GM21529 (cell line): ENCODE measurements at regions not wholly inside any gene's neighbourhood (a gene's known extent, or its start where the extent isn't known, plus 50 kb on each side); places are given as distances from the start of the nearest gene placed in this dataset.

Experiments used
- ATAC-seq: cut with Tn5 transposase; IDR thresholded peaks from one replicate; pipeline ENCODE4 v1.9.1; 2021; ENCODE audit not compliant: unreplicated experiment

DNA sequence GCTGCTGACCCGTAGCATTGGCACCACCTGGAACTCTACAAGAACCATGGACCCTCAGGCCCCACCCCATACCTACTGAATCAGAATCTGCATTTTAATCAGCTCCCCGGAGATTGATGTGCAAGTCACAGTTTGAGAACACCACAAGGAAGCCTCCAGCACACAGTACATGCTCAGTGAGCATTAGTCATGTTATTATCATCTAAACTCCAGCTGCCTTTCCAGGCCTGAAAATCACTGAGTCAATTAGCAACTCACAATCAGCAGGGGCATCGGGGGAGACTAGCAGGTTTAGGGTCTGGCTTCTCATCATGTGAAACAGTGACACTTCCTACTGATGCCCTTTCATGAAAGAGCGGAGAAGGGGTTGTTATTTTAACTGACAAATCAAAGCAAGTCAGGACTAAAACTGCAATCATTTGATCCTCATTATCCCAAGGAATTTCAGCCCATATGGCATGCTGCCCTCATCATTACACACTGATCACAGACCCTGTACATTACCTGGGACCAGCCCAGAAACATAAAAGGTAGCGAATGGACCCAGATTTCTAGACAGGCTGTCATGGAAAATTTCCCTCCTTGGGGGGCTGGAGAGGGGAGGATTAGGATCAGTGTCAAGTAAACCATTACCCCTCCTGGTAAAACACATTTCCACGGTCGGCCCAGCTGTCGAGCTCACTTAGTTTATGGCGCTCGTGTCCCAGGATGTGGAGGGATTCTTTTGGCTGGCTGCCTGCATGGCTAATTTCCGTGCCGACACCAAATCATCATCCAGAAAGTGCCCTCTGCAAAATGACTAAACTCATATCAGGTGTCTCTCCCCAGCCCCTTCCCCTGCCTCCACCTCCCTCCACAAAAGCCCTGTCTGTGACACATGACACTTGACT, 122.8 kb downstream of the PRLHR start:
- ATAC-seq: no peak

DNA sequence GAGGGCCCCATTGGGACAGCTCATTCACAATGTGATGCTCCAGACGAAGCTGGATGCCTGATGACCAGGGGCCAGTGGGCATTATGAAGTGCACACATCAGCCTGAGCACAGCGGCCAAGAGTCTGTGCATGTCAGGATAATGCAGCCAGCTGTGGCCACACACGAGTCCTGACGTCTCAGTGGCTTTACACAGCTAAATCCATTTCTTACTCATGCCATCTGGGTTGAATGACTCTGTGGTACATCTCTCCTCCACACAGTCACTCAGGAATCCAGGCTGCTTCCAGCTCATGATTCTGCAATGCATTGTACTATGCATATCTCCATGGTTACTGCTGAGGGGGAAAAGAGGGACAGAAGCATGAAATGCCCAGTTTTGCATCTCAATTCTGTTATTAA, 123.6 kb downstream of the PRLHR start:
- ATAC-seq: no peak

DNA sequence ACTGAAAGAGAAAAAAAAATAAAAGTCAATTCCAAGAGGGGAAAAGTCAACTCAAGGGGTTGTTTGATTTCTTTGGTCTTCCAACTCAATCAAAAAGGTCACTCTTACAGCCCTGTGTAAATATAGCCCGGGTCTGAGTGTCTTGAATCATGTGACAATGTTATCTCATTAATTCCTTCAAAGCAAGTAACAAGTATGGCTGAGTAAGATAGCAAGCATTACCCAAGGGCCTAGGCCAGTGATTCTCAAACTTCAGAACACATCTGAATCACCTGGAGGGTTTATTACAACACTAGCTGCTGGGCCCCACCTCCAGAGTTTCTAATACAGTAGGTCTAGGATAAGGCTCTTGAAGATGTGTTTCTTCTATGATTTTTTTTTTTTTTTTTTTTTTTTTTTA, 125.0 kb downstream of the PRLHR start:
- ATAC-seq: no peak

DNA sequence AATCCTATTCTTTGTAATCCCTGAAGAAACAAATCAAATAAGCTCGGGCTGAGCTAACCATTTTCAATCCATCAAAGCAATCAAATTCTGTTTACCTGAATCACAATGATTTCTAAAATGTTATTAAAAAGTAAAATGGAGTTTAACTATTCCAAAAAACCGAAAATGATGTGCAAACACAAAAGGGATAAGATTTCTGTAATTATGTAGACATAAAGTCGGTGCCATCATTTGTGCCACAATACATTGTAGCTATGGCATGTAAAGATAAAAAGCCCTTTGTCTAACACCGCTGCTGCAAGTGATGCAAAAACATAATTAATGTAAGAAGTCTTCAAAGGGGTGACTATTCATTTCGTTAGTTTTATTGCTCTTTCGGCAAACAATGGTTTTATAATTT, 125.1 kb upstream of the FAM204A start:
- ATAC-seq: no peak

DNA sequence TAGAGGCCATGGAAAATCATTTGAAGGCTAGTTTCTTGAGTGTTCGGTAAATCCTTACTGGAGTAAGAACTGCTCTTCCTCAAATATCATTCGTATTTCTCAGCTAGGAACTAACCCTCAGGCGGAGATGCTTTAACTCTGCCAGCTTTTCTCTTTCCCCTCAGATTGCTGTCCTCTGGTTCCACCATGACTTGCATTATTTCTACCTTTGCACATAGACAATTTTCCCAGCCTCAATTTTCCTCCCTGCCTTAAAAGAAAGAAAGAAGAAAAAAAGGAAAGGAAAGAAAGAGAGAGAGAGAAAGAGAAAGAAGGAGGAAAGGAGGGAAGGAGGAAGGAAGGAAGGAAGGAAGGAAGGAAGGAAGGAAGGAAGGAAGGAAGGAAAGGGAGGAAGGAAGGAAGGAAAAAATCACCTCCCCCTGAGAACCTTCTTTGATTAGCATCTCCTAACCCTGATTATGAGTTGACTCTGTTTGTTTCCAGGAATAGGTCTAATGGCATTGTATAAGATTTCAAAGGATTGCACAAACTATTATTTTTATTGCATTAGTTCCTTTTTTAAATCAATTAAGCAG, 123.3 kb upstream of the FAM204A start:
- no peak for ATAC-seq

DNA sequence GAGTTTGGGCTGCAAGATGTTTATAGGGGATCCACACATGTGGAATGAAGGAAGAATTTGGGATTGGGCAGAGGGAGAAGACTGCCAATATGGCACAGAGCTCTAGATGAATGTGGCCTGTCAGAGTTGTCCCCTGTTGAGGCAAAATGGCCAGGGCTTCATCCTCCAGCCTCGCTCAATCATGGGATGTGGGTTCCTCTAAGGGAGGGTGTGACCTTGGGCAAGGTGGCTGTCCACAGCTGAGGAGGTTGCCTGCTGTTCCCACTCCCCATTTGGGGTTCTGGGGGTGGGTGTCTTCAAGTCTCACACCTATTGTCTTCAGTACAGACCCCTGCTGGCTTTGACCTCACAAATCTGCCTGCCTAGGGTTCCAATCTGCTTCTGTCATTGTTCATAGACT, 121.6 kb upstream of the FAM204A start:
- no peak for ATAC-seq

DNA sequence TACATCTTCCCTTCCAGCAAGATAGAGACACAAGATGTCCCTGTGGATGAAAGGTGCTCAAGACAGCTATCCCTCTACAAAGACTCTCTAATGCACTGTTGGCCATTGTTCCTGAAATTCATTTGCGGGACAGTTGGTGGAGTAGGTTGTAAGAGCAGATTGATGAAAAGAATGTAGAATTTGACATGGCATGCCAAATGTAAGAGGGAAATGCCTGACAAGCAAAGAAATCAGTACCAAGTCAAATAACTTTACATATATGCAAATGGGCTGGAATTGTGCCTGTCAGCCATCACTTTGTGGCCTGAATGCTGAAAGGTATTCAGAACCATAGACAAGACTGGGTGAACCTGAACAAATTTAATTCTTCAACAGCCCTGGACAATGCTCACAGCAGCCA, 120.3 kb upstream of the FAM204A start:
- no peak for ATAC-seq

DNA sequence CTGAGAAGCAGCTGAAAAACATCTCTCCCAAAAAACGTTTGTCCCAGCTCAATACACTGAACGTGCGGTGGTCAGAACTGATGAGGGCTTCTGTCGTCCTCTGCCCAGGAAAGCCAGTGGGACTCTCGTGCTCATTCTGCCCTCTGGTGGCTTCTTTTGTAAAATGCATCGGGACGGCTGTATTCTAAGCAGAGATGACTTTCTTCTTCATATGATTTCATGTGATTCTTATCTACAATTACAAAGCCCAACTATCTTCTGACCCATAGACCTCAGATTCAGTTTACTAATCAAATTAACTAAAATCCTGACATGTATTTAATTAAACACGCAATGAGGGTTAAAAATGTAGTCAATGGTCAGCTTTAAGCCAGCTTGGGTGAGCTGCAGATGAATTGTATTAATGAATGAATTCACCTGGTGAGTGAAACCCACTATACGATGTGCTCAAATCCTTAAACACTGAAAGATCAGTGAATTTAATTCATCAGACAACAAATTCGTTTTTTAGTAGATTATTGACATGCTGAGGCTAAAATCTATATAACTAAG, 117.6 kb upstream of the FAM204A start:
- ATAC-seq: peak; percentile 78

DNA sequence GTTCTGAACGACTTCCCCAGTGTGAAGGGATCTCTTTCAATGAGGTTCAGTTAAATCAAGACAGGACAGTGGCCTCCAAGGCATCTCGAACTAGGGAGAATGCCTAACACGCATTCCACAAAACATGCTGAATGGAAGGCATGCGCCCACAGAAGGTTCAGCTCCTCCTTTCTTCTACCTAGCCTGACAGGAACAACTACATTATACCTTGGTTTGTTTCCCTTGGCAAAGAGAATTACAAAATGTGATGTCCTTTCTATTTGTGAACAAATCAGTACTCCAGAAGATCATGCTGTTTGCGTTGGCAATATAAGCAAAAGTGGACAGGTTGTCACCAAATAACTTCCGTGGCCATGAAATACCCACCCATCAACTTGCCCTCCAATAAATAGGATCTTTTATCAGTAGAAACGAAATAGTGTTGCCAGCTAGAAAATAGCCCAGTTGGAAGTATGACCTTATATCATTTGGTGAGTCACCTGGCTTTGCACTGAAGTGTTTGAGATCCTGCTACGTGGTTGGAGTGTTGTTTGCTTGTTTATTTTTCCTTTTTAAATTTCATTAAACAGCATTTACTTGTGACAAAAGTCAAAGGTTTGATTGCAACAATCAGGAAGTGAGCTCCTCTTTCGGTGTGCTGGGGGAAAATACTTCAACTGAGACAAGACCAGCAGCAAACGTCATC, 117.0 kb upstream of the FAM204A start:
- no peak for ATAC-seq

DNA sequence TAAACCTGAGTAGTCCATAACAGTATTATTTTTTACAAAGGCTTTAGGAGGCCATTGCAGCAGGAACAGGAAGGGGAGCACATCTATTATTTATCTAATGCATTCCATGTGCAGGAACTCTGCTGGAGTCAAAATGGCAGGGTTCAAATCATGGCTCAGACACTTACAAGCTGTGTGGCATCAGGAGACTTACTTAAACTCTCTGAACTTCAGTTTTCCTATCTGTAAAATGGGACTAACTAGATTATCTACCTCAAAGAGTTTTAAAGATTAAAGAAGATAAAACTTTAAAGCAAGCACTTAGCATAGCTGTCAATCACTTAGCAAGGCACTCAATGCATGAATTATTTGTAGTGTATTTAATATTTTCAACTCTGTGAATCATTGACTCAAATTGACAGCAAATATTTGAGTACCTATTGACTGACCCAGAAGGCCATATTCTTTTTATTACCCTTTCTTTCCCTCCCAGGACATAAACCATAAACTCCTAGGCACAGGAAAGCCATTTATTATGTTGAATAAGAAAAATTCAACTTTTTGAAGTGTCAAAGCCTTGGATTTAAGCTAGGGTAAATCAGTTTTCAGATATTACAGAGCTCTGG, 115.8 kb upstream of the FAM204A start:
- no peak for ATAC-seq

DNA sequence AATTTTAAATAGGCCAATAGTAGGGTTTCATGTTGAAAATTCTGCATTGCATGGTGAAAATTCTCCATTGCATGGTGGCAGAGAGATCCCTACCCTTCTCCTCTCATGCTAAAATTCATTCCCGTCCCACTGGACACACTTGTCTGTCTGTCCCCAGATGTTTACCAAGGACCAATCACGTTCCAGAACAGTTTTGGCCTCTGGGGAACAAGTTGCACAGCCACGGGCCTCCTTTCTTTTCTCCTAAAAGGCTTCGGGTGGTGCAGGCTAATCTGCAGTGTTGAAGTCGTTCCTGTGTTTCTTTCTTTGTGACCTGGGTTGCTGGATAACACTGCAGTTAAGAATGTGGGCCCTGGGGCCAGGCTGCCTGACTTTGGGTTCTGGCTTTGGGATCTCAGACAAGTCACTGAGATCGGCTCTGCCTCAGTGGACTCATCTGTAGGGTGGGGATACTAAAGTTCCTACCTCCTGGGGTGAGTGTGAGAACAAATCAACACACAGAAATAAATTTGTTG, 113.1 kb upstream of the FAM204A start:
- no peak for ATAC-seq

DNA sequence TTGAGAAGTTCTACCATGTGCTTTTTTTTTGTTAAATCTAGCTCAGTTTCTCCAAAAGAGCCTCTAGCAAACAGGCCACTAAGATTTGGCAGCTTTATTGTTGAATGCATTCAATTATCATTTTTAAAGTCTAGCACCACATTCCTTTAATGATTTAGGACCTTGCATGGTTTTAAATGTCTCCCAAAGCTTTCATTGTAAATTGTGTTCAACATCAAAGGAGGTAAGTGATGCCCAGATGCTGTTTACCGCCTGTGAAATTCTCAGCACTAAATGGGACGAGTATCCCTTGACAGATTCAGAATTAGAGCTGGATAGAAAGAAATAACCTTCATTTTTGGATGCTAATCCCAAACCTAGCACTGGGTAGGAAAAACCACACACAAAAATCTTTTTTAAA, 112.1 kb upstream of the FAM204A start:
- ATAC-seq: no peak

DNA sequence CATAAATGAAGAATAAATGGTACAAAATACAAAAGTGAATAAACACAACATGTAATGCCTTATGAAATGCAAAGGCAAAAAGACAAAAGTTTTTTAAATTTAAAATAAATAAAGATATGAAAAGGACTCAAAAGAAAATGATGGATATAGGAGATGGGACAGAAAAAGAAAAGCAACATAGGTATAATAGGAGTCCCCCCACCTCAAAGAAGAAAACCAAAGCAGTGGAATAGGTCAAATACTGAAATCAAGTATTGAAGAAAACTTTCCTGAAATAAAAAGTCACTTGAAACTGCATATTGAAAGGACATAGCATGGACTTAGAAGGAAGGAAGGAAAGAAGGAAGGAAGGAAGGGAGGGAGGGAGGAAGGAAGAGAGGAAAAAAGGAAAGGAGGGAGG, 110.0 kb upstream of the FAM204A start:
- ATAC-seq: no peak

DNA sequence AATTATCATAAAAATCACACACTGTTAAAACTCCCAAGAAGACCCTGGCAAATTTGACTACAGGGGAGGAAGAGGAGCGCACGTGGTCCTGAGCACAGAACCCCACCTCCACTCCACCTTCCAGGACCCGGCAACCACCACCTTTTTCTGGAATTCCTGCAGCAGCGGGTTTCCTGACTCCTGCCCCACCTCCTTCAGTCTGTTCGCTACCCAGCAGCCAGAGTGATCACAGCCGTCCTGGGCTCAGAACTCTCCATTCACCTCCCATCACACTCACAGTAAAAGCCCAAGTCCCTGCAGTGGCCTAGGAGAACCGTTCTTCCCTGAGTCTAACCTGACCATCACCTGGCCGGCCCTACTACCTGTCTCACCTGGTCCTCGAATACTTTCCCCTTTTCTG, 107.4 kb upstream of the FAM204A start:
- no peak for ATAC-seq

DNA sequence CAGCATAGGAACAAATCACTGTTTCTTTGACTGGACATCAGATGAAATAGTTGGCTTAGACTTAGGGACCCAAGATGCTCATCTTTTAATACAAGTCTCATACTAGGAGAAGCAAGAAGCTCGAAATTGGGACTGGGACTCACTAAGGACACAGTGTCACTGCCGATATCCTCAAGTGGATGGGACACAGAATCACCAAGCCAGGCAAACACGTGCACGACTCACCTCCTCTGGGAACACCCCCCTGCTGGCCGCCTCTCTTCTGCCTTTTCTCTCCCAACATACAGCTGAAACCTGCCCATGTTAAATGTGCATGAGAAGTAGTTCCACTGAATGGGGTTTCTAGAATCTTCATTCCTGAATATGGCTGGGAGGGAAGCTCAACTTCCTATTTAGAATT, 106.6 kb upstream of the FAM204A start:
- no peak for ATAC-seq

DNA sequence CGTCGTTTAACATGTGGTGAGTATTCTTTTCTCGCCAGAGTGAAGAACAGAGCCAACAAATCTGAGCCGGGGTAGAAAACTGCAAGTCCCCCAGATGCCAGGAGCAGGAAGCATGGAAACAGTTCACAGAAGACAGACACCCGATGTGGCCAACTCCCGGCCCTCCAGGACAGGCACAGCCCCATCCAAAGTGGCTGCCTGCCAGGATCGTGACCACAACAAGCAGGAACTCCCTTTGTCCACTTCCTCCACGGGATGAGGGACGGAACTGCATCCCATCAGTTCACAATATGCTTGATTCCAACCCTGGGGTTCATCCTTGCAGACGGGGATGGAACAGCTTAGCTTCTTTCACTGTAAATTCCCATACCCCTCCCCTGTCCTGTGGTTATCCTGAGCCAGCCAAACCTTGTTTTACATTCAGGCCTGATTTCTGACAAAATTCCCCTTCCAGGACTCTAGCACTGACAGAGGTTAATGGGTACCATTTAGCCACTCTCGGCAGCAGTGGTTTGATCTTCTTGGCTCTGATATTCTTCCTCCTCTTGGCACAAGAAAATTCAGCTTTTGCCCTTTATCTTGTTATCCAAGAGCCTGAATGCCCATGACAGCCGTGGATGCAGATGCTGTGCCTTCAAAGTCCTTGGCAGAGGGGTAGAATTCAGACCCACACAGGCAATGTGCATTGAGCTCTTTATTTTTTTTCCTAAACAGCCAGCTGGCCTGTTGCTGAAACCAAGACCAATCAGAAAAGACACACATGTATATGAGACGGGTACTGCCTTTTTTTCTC, 105.5 kb upstream of the FAM204A start:
- no peak for ATAC-seq

DNA sequence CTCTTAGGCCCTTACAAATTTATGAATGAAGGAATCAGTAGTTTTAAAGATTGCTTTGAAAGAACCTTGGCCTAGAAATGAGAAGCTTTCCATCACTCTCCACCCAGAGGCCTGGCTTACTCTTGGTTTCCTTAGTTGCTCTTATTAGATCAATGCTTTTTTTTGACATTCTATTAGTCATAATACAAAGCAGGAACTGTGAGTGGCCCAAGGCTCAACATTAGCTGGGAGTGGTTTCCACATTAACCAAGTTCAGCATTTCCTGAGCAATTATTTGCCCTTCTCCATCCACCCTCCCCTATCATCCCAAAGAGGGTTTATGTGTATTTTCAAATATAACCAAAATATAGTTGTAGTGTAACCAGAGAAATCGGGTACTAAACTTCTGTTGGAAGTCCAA, 103.4 kb upstream of the FAM204A start:
- ATAC-seq: no peak

DNA sequence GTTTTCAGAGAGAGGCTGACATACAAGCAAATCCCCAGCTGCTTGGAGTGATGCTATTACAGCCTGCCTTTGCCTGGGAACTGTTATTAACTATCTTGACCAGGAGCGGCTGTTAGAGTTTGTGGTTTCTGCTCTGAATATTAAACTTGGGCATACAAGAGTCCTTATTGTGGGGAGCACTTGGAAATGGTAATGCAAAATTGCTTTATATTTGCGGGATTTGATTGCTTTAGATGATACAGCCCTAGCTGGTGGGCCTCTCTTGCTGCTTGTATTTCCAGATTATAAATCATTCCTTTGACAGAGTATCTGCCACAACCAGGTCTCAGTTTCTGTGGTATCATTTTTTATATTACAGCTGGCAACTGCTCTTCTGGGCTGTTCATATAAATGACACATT, 101.9 kb upstream of the FAM204A start:
- no peak for ATAC-seq

DNA sequence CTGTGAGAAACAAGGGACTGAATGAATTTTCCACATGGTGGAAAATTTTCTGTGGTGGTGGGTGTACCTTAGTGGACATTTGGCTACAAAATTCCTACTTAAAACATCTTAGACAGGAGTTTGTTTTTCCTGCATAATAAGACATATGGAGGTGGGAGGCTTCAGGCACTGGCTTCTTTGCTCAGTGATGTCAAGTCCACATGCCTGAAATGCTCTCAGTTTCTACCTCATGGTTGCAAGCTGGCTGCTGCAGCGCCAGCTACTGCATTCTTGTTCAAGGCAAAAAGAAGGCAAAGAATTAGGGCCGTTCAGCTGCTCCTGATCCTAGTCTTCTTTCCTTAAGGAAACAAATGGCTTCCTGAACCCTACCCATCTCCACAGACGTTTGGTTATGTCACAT, 99.9 kb upstream of the FAM204A start:
- ATAC-seq: no peak

DNA sequence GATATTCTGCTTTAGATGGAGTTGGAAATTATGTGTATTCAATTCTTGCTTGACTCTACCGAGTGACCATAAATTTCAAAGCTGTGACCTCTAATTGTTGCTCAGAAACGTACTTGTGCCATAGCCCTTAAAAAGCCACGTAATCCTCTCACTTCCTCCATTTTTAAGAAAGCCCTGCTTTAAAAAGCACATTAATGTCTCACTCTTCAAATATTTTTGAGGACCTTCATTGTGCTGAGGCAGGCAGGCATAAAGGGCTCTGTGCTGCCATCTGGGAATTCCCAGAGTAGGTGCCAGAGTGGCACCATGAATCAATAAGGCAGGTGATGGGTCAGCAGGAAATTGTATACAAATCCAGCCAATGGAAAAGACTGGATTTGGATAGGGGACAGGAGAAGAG, 97.7 kb upstream of the FAM204A start:
- no peak for ATAC-seq

DNA sequence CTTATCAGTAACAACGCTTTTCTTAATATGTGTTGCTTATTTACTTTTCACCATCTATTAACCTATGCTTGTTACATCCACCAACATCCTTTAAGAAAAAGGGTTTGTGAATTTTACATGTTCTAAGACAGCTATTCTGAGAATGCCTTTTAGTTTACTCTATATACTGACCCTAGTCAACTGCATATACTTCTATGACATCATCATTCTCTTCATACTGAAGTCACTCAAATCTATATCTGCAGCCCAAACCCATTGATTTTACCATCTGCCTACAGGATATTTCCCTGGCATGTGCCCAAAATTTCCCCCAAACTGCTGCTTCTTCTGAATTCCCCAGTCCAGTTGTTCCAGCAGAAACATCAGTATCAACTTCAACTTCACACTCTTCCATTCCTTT, 94.6 kb upstream of the FAM204A start:
- no peak for ATAC-seq
